Gastrocnemius medialis (tissue), 4 donors: ENCODE measurements at regions not wholly inside any gene's neighbourhood (a gene's known extent, or its start where the extent isn't known, plus 50 kb on each side); places are given as distances from the start of the nearest gene placed in this dataset.

ENCODE experiments used
- ATAC-seq, 2 donors: fragments of 150-250 bp; one replicate each; pipeline ENCODE4 v1.9.1; 2016
- DNase-seq, 2 donors: peaks; one replicate each; pipeline ENCODE4 v3.0.0-alpha.2; 2019
- H3K27ac ChIP-seq, 4 donors: fragments of 200-600 bp; sonication (generic); 1 replicate in 1 of 4; 2 replicates in 3 of 4; pipeline ENCODE4 v1.5.1; 2016 to 2018; ENCODE audit warnings: mild to moderate bottlenecking in 2 of 4, moderate library complexity in 1 of 4
- H3K27me3 ChIP-seq, 3 donors: fragments of 200-600 bp; sonication (generic) in 2 of 3; 1 replicate in 1 of 3; 2 replicates in 2 of 3; pipeline versions ENCODE4 v1.5.1 to v1.6.0; 2016 to 2019; ENCODE audit warnings: mild to moderate bottlenecking in 1 of 3, moderate library complexity in 1 of 3
- H3K36me3 ChIP-seq, 2 donors: fragments of 200-600 bp; sonication (generic) in 1 of 2; one replicate each; pipeline ENCODE4 v1.5.1; 2017 to 2018
- H3K4me1 ChIP-seq, 2 donors: fragments of 200-600 bp; sonication (generic) in 1 of 2; one replicate each; pipeline ENCODE4 v1.5.1; 2016 to 2017; ENCODE audit warnings: mild to moderate bottlenecking in 2 of 2
- H3K4me3 ChIP-seq, 4 donors: fragments of 200-600 bp; sonication (generic) in 3 of 4; 1 replicate in 1 of 4; 2 replicates in 3 of 4; pipeline ENCODE4 v1.5.1; 2016 to 2019; ENCODE audit warnings: mild to moderate bottlenecking in 2 of 4
- H3K9me3 ChIP-seq, 3 donors: fragments of 200-600 bp; sonication (generic) in 2 of 3; 1 replicate in 1 of 3; 2 replicates in 2 of 3; pipeline ENCODE4 v1.5.1; 2016 to 2019
- CTCF ChIP-seq, 5 experiments: fragments of 450-650 bp in 3 of 5; fragments of 200-600 bp in 2 of 5; sonication (generic) in 2 of 5; IDR thresholded peaks in 4 of 5; conservative IDR thresholded peaks in 1 of 5; 1 replicate in 4 of 5; 2 replicates in 1 of 5; pipeline ENCODE4 v1.5.1; 2016 to 2019; ENCODE audit warnings: antibody characterized with exemption in 5 of 5, mild to moderate bottlenecking in 3 of 5, moderate library complexity in 3 of 5
- POLR2A ChIP-seq, 2 donors: fragments of 450-650 bp; IDR thresholded peaks; one replicate each; pipeline ENCODE4 v1.6.1; 2017; ENCODE audit warnings: antibody characterized with exemption in 2 of 2, mild to moderate bottlenecking in 2 of 2, moderate library complexity in 2 of 2
- in situ Hi-C, 4 donors: fragments of 200-750 bp; cut with MboI; loops; one replicate each; pipeline versions ENCODE4 v1.15.0 to v1.8.0; 2017; ENCODE audit warnings: low sequenced_read_pairs in 4 of 4
- intact Hi-C: fragments of 100-400 bp; cut with DNase I; formaldehyde crosslinking; loops from one replicate; pipeline ENCODE4 v1.15.1; 2023; ENCODE audit warnings: low total_unique reads

- Histone ChIP-seq H3K36me3 (no peaks in the 10 kb centered on the region), H3K27ac (no peak overlapping the region), H3K9me3 (no peaks in the 10 kb centered on the region), H3K4me3 (no peak overlapping the region), H3K4me1 (no peaks in the 10 kb centered on the region), H3K27me3 (no peaks in the 10 kb centered on the region)
- in situ Hi-C loops: no loop called here
- no peak for ATAC-seq
- intact Hi-C loops: no loop called here
- DNase-seq: no peak
- TF ChIP-seq POLR2A (IDR thresholded peaks at IDR 0.05) (no peak), CTCF (IDR thresholded peaks at IDR 0.05 in 4 of 5, conservative IDR thresholded peaks at IDR 0.05 in 1 of 5) (peak in 1 of 5 experiments; percentile 13)
These were observed 150.3 kb upstream of the ARHGEF26 start for GRCh38 chr3:153970741-153971347.

- no peak overlapping the region for H3K27ac ChIP-seq
- in situ Hi-C loops: no loop called here
- ATAC-seq: no peak
These were observed 148.3 kb upstream of the ARHGEF26 start for GRCh38 chr3:153972862-153973261.

GRCh38 chr3:153973722-153974265 is 147.4 kb upstream of the ARHGEF26 start:
- intact Hi-C loops: no loop called here
- Histone ChIP-seq H3K36me3 (no peaks in the 10 kb centered on the region), H3K27me3 (no peaks in the 10 kb centered on the region), H3K9me3 (no peaks in the 10 kb centered on the region), H3K4me3 (no peak overlapping the region), H3K27ac (no peak overlapping the region), H3K4me1 (no peaks in the 10 kb centered on the region)
- in situ Hi-C loops: no loop called here
- ATAC-seq: no peak
- TF ChIP-seq POLR2A (IDR thresholded peaks at IDR 0.05): no peak
- TF ChIP-seq CTCF (IDR thresholded peaks at IDR 0.05 in 4 of 5, conservative IDR thresholded peaks at IDR 0.05 in 1 of 5): no peak
- DNase-seq: no peak

More at GRCh38 chr3:153972862-153973261, 148.3 kb upstream of the ARHGEF26 start:
- H3K4me3 ChIP-seq: no peak overlapping the region
- no peaks in the 10 kb centered on the region for H3K36me3 ChIP-seq
- intact Hi-C loops: no loop called here
- no peak for TF ChIP-seq CTCF (IDR thresholded peaks at IDR 0.05 in 4 of 5, conservative IDR thresholded peaks at IDR 0.05 in 1 of 5)
- no peak for TF ChIP-seq POLR2A (IDR thresholded peaks at IDR 0.05)
- H3K4me1 ChIP-seq: no peaks in the 10 kb centered on the region
- no peak for DNase-seq
- H3K27me3 ChIP-seq: no peaks in the 10 kb centered on the region
- no peaks in the 10 kb centered on the region for H3K9me3 ChIP-seq

GRCh38 chr3:153974614-153975013 is 146.6 kb upstream of the ARHGEF26 start:
- H3K4me1 ChIP-seq: no peaks in the 10 kb centered on the region
- H3K27ac ChIP-seq: no peak overlapping the region
- ATAC-seq: no peak
- intact Hi-C loops: no loop called here
- no peaks in the 10 kb centered on the region for H3K36me3 ChIP-seq
- DNase-seq: no peak
- in situ Hi-C loops: no loop called here
- no peaks in the 10 kb centered on the region for H3K9me3 ChIP-seq
- H3K27me3 ChIP-seq: no peaks in the 10 kb centered on the region
- no peak for TF ChIP-seq CTCF (IDR thresholded peaks at IDR 0.05 in 4 of 5, conservative IDR thresholded peaks at IDR 0.05 in 1 of 5)
- no peak for TF ChIP-seq POLR2A (IDR thresholded peaks at IDR 0.05)
- no peak overlapping the region for H3K4me3 ChIP-seq
